Osteocyte (in vitro differentiated cells): ENCODE measurements at regions not wholly inside any gene's neighbourhood (a gene's known extent, or its start where the extent isn't known, plus 50 kb on each side); places are given as distances from the start of the nearest gene placed in this dataset.

ENCODE experiments used
- DNase-seq: peaks from one replicate; pipeline ENCODE4 v3.0.0; 2021; ENCODE audit warnings: mixed read lengths; ENCODE audit not compliant: unreplicated experiment; ENCODE audit errors: extremely low spot score
- H3K27ac Mint-ChIP-seq: one replicate; pipeline ENCODE4 v1.8.0; 2021; ENCODE audit warnings: mild to moderate bottlenecking, mixed read lengths; ENCODE audit not compliant: unreplicated experiment
- H3K27me3 Mint-ChIP-seq: one replicate; pipeline ENCODE4 v1.8.0; 2021; ENCODE audit warnings: mixed read lengths; ENCODE audit not compliant: unreplicated experiment
- H3K36me3 Mint-ChIP-seq: one replicate; pipeline ENCODE4 v1.8.0; 2021; ENCODE audit warnings: mixed read lengths; ENCODE audit not compliant: unreplicated experiment
- H3K4me1 Mint-ChIP-seq: one replicate; pipeline ENCODE4 v1.8.0; 2021; ENCODE audit warnings: mixed read lengths; ENCODE audit not compliant: unreplicated experiment
- H3K4me3 Mint-ChIP-seq: one replicate; pipeline ENCODE4 v1.8.0; 2021; ENCODE audit warnings: mild to moderate bottlenecking, moderate library complexity, mixed read lengths; ENCODE audit not compliant: unreplicated experiment
- H3K9me3 Mint-ChIP-seq: one replicate; pipeline ENCODE4 v1.8.0; 2021; ENCODE audit warnings: mixed read lengths; ENCODE audit not compliant: unreplicated experiment
- TF ChIP-seq, protein P1 (sequence below): fragments of 200-600 bp; sonication (generic); IDR thresholded peaks from 2 replicates; pipeline ENCODE4 v1.5.0; 2021; ENCODE audit warnings: antibody characterized with exemption, mild to moderate bottlenecking, moderate library complexity

DNA sequence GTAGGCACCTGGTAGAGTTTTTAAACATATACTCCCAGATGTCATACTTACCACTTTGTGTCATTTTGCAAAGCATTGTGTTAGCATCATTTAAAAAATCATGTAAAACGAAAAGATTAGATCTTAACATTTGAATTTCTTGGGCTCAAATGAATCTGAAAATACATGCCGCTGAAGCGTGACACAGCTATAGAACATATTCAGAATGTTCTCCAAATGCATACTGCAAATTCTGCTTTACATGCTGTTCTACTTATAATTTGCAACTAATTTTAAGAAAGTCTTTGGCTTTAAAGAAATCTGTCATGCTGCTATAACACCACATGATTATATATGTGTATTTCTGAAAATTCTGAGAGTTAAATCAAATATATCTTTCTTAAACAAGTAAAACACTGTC lies 109.2 kb upstream of the CAV2 start:
- TF ChIP-seq, protein P1, sequence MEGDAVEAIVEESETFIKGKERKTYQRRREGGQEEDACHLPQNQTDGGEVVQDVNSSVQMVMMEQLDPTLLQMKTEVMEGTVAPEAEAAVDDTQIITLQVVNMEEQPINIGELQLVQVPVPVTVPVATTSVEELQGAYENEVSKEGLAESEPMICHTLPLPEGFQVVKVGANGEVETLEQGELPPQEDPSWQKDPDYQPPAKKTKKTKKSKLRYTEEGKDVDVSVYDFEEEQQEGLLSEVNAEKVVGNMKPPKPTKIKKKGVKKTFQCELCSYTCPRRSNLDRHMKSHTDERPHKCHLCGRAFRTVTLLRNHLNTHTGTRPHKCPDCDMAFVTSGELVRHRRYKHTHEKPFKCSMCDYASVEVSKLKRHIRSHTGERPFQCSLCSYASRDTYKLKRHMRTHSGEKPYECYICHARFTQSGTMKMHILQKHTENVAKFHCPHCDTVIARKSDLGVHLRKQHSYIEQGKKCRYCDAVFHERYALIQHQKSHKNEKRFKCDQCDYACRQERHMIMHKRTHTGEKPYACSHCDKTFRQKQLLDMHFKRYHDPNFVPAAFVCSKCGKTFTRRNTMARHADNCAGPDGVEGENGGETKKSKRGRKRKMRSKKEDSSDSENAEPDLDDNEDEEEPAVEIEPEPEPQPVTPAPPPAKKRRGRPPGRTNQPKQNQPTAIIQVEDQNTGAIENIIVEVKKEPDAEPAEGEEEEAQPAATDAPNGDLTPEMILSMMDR = no peak
- Mint-ChIP-seq H3K36me3 (no peaks in the 10 kb centered on the region), H3K9me3 (no peaks in the 10 kb centered on the region), H3K4me3 (no peak overlapping the region), H3K27ac (no peak overlapping the region), H3K4me1 (peaks cover 25% of the 10 kb centered on the region), H3K27me3 (no peaks in the 10 kb centered on the region)
- DNase-seq = no peak

DNA sequence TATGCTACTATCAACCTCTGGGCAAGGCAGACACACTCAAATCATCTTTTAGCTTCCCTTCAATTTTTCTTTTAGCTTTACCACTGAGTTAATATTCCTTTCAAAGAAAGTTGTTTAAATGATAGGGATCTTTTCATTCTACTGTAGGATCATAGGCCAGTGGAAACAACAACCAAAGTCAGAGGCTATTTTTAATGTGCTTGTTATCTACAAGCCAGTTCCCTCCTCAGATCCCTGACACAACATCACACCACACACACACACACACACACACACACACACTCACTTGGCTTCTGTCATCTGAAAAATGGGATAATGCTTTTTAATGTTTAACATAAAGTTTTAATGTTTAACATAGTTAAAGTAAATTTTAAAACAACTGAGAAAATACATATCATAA lies 106.7 kb upstream of the CAV2 start:
- H3K27ac Mint-ChIP-seq = peak overlapping the region; percentile 61
- H3K4me3 Mint-ChIP-seq = no peak overlapping the region
- no peaks in the 10 kb centered on the region for H3K36me3 Mint-ChIP-seq
- H3K4me1 Mint-ChIP-seq = peaks cover 33% of the 10 kb centered on the region
- no peak for DNase-seq
- TF ChIP-seq, protein P1 = no peak
- no peaks in the 10 kb centered on the region for H3K27me3 Mint-ChIP-seq
- no peaks in the 10 kb centered on the region for H3K9me3 Mint-ChIP-seq

DNA sequence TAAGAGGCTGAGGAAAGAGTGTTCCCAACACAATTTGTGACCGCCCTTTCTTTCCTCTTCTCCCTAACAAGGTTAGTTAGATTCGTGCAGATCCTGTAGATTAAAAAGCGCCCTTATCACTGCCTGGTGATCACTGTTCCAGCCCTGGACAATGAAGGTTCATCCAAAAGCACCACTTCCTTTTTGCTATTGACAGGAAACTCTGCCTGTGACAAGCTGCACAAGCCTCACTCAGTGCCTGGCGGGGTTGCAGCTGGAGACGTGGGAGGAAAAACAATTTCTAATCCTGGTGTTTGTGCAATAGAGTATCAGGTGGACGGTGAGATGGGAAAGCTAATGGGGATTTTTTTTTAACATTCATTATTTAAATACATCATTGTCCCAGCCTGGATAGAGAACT lies 105.9 kb upstream of the CAV2 start:
- no peaks in the 10 kb centered on the region for H3K36me3 Mint-ChIP-seq
- H3K27me3 Mint-ChIP-seq = no peaks in the 10 kb centered on the region
- peak overlapping the region; percentile 36 for H3K27ac Mint-ChIP-seq
- no peak overlapping the region for H3K4me3 Mint-ChIP-seq
- peaks cover 3% of the 10 kb centered on the region for H3K9me3 Mint-ChIP-seq
- no peak for DNase-seq
- TF ChIP-seq, protein P1 = no peak
- peaks cover 33% of the 10 kb centered on the region for H3K4me1 Mint-ChIP-seq

DNA sequence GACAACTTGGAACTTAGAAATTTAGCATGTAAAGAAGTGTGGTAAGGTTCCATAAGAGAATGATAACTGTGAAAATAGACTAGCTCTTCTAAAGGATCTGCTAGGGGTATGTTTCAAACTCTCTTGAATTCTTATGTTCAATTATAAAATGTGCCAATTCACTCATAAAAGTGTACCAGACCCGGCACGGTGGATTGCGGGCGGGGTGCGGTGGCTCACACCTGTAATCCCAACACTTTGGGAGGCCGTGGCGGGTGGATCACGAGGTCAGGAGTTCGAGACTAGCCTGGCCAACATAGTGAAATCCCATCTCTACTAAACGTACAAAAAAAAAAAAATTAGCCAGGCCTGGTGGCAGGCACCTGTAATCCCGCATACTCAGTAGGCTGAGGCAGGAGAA lies 105.4 kb upstream of the CAV2 start:
- Mint-ChIP-seq H3K4me3 (no peak overlapping the region), H3K27ac (peak overlapping the region; percentile 36), H3K9me3 (peaks cover 3% of the 10 kb centered on the region), H3K4me1 (peaks cover 33% of the 10 kb centered on the region), H3K27me3 (no peaks in the 10 kb centered on the region), H3K36me3 (no peaks in the 10 kb centered on the region)
- TF ChIP-seq, protein P1 = no peak
- no peak for DNase-seq

DNA sequence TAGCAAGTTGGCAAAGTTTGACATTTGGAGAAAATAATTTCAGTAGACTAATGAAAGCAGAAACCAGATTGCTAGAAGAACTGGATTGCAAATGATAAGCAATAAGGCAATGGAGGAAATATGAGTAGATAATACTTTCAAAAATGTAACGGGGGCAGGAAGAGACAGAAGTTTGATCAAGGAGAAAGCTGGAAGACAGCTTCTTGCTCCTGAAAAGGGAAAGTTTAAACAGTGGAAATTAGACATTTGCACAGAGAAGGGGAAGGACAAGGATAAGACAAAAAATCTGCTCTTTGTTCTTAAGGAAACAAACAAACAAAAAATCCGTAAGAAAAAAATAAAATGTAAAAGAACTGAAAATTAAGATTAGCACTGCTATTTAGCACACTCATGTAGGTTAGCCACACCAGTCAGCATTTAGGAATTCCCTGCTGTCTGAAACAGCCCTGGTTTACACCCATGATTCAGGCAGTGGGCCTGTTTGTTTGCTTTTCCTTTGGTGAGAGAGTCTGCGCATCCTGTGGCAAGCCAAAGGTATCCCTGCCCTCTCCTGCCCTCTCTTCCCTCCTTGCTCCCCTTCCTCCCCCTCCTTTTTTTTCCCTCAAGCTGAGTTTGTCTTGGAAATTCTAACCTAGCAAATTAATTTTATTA lies 104.3 kb upstream of the CAV2 start:
- TF ChIP-seq, protein P1 = no peak
- H3K27me3 Mint-ChIP-seq = no peaks in the 10 kb centered on the region
- H3K27ac Mint-ChIP-seq = peak overlapping the region; percentile 63
- H3K36me3 Mint-ChIP-seq = no peaks in the 10 kb centered on the region
- peaks cover 39% of the 10 kb centered on the region for H3K4me1 Mint-ChIP-seq
- H3K9me3 Mint-ChIP-seq = peaks cover 3% of the 10 kb centered on the region
- no peak for DNase-seq
- H3K4me3 Mint-ChIP-seq = no peak overlapping the region
